Trophoblast cell (in vitro differentiated cells and primary cell): ENCODE measurements at regions not wholly inside any gene's neighbourhood (a gene's known extent, or its start where the extent isn't known, plus 50 kb on each side); places are given as distances from the start of the nearest gene placed in this dataset.

Experiments
- DNase-seq, 2 donors: peaks; one replicate each; pipeline ENCODE4 v3.0.0-alpha.2; 2016
- H2AFZ ChIP-seq: 2 replicates; pipeline ENCODE4 v1.6.1; 2013; ENCODE audit warnings: low read length, moderate library complexity, mild to moderate bottlenecking; ENCODE audit not compliant: insufficient read depth, poor library complexity
- H2AK5ac ChIP-seq: 2 replicates; pipeline ENCODE4 v1.6.1; 2013; ENCODE audit warnings: mild to moderate bottlenecking, low read length
- H2BK120ac ChIP-seq: 2 replicates; pipeline ENCODE4 v1.6.1; 2013; ENCODE audit warnings: low read length, mild to moderate bottlenecking, moderate library complexity; ENCODE audit not compliant: insufficient read depth, poor library complexity
- H2BK12ac ChIP-seq: 2 replicates; pipeline ENCODE4 v1.6.1; 2013; ENCODE audit warnings: mild to moderate bottlenecking, low read length, moderate library complexity
- H2BK5ac ChIP-seq: 2 replicates; pipeline ENCODE4 v1.6.1; 2013; ENCODE audit warnings: low read length, low read depth, moderate library complexity, mild to moderate bottlenecking; ENCODE audit not compliant: poor library complexity
- H3K14ac ChIP-seq: 2 replicates; pipeline ENCODE4 v1.6.1; 2013; ENCODE audit warnings: mild to moderate bottlenecking, low read length
- H3K18ac ChIP-seq: 2 replicates; pipeline ENCODE4 v1.6.1; 2013; ENCODE audit warnings: mild to moderate bottlenecking, low read length
- H3K23ac ChIP-seq: 2 replicates; pipeline ENCODE4 v1.6.1; 2013; ENCODE audit warnings: low read length
- H3K27ac ChIP-seq: 2 replicates; pipeline ENCODE4 v1.5.1; 2013; ENCODE audit warnings: low read depth, mild to moderate bottlenecking, inconsistent platforms, low read length, moderate library complexity
- H3K27me3 ChIP-seq: 2 replicates; pipeline ENCODE4 v1.6.1; 2013; ENCODE audit warnings: inconsistent platforms, mild to moderate bottlenecking, low read length, moderate library complexity; ENCODE audit not compliant: insufficient read depth
- H3K36me3 ChIP-seq, 2 experiments: 1 replicate in 1 of 2; 2 replicates in 1 of 2; pipeline ENCODE4 v1.6.1; 2013; ENCODE audit warnings: low read length in 2 of 2, mild to moderate bottlenecking in 2 of 2, moderate library complexity in 1 of 2; ENCODE audit not compliant: insufficient read depth in 2 of 2, control insufficient read depth in 1 of 2
- H3K4ac ChIP-seq: 2 replicates; pipeline ENCODE4 v1.6.1; 2013; ENCODE audit warnings: low read depth, mild to moderate bottlenecking, low read length, moderate library complexity
- H3K4me1 ChIP-seq, 2 experiments: 1 replicate in 1 of 2; 2 replicates in 1 of 2; pipeline ENCODE4 v1.6.1; 2013; ENCODE audit warnings: low read length in 2 of 2, mild to moderate bottlenecking in 2 of 2, moderate library complexity in 1 of 2; ENCODE audit not compliant: insufficient read depth in 2 of 2, control insufficient read depth in 1 of 2
- H3K4me2 ChIP-seq: 2 replicates; pipeline ENCODE4 v1.6.1; 2013; ENCODE audit warnings: inconsistent platforms, mild to moderate bottlenecking, low read length, moderate library complexity
- H3K4me3 ChIP-seq: 2 replicates; pipeline ENCODE4 v1.5.1; 2013; ENCODE audit warnings: mild to moderate bottlenecking, low read depth, low read length, inconsistent platforms
- H3K79me1 ChIP-seq: one replicate; pipeline ENCODE4 v1.6.1; 2013; ENCODE audit warnings: low read length
- H3K79me2 ChIP-seq: 2 replicates; pipeline ENCODE4 v1.6.1; 2013; ENCODE audit warnings: low read length, mild to moderate bottlenecking; ENCODE audit not compliant: control insufficient read depth, insufficient read depth, poor library complexity
- H3K9ac ChIP-seq: 2 replicates; pipeline ENCODE4 v1.6.1; 2013; ENCODE audit warnings: mild to moderate bottlenecking, low read length
- H3K9me3 ChIP-seq: 2 replicates; pipeline ENCODE4 v1.6.1; 2013; ENCODE audit warnings: low read depth, mild to moderate bottlenecking, control low read depth, inconsistent platforms, low read length; ENCODE audit not compliant: insufficient read depth
- H4K12ac ChIP-seq: 2 replicates; pipeline ENCODE4 v1.6.1; 2013; ENCODE audit warnings: low read depth, mild to moderate bottlenecking, low read length, moderate library complexity
- H4K8ac ChIP-seq: 2 replicates; pipeline ENCODE4 v1.6.1; 2013; ENCODE audit warnings: low read depth, mild to moderate bottlenecking, low read length, moderate library complexity
- H4K91ac ChIP-seq: one replicate; pipeline ENCODE4 v1.6.1; 2013; ENCODE audit warnings: low read depth, mild to moderate bottlenecking, low read length, moderate library complexity
- WGBS: extraction: QIAGEN DNeasy Blood & Tissue Kit; methylation state at CpG from one replicate; pipeline ENCODE4 v1.1.7; 2013; ENCODE audit warnings: missing lambda C conversion rate; ENCODE audit not compliant: insufficient read length, insufficient coverage; ENCODE audit errors: extremely low coverage; 5-methylcytosine and 5-hydroxymethylcytosine counted together

DNA sequence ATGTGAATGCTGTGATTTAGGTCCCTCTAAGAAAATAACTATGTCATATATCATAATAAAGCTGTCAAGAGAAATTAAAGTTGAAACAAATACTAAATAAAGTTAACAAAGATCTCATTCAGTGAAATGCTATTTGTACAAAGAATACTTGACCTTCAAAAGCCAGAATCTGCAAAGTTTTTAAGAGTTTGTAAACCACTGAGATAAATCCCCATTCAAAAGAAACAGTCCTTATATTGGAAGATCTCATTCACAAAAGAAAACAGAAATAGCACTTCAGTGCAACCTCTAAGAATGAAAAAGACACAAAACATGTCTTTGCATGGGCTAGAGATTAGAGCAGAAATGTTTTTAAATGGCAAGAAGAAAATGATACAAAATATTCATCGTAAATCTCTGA is 149.1 kb upstream of the USP38 start:
- Histone ChIP-seq H3K27ac (no peak overlapping the region), H4K12ac (no peak overlapping the region), H2AK5ac (no peak overlapping the region), H3K4me3 (no peak overlapping the region), H2BK12ac (no peak overlapping the region), H3K4me2 (no peak overlapping the region), H3K79me1 (no peaks in the 10 kb centered on the region), H2BK5ac (no peak overlapping the region), H3K9ac (no peak overlapping the region), H3K14ac (no peak overlapping the region), H3K4ac (no peak overlapping the region), H4K8ac (no peak overlapping the region), H2BK120ac (no peak overlapping the region), H2AFZ (no peak overlapping the region), H3K27me3 (no peaks in the 10 kb centered on the region), H3K18ac (no peak overlapping the region), H3K9me3 (no peaks in the 10 kb centered on the region), H3K36me3 (no peaks in the 10 kb centered on the region), H4K91ac (no peak overlapping the region), H3K23ac (no peak overlapping the region), H3K79me2 (no peaks in the 10 kb centered on the region), H3K4me1 (no peaks in the 10 kb centered on the region)
- no CpG with 5 or more reads among the region's 1 CpG for WGBS
- DNase-seq, result no peak

DNA sequence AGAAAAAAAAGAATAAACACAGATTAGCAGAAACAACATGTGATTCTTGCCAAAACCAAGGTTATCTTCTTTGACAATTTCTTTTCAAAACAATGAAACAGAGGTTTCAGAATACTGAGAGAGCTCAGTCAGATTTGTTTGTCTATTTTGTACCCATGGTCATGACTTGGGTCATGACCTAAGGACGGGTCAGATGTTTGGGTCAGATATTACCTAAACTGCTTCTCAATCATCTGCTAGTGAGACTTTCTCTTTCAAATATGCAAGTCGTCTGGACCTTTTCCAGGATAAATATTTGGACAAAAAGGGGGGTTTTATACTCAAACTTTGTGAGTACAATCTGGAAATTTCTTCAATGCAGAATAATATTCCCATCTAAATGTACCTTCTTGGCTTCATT is 148.3 kb upstream of the USP38 start:
- Histone ChIP-seq H3K9me3 (no peaks in the 10 kb centered on the region), H3K27ac (no peak overlapping the region), H3K79me2 (no peaks in the 10 kb centered on the region), H2AFZ (no peak overlapping the region), H2AK5ac (no peak overlapping the region), H2BK5ac (no peak overlapping the region), H3K4ac (no peak overlapping the region), H3K79me1 (no peaks in the 10 kb centered on the region), H3K4me3 (no peak overlapping the region), H4K12ac (no peak overlapping the region), H3K36me3 (no peaks in the 10 kb centered on the region), H3K9ac (no peak overlapping the region), H3K4me1 (no peaks in the 10 kb centered on the region), H3K14ac (no peak overlapping the region), H3K23ac (no peak overlapping the region), H4K8ac (no peak overlapping the region), H4K91ac (no peak overlapping the region), H2BK12ac (no peak overlapping the region), H3K18ac (no peak overlapping the region), H2BK120ac (no peak overlapping the region), H3K4me2 (no peak overlapping the region), H3K27me3 (no peaks in the 10 kb centered on the region)
- WGBS, result no CpG with 5 or more reads among the region's 2 CpGs
- DNase-seq, result no peak

DNA sequence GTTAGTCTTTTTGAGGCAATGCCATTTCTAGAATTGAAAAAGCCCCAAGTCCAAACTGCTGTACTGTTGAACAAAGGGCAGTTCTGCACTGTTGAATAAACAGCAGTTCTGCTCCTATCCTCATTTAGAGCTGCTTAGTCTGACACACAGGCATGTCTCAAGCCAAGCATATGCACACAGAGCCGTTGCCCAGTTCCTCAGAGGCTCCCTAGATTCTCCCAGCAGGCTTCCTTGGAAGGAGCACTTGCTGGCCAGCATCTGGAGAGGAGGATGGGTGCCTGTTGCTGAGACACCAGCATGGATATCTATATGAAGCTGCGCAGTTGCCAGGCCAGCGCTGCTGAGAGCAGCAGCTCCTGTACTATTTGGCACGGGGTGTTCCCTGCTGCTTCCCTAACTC is 138.3 kb upstream of the USP38 start:
- DNase-seq, result no peak
- no peak overlapping the region for H4K91ac ChIP-seq
- no peak overlapping the region for H3K27ac ChIP-seq
- no peaks in the 10 kb centered on the region for H3K36me3 ChIP-seq
- H3K18ac ChIP-seq, result no peak overlapping the region
- H4K8ac ChIP-seq, result no peak overlapping the region
- H2BK12ac ChIP-seq, result no peak overlapping the region
- no peak overlapping the region for H2BK5ac ChIP-seq
- no peaks in the 10 kb centered on the region for H3K9me3 ChIP-seq
- H4K12ac ChIP-seq, result no peak overlapping the region
- no peaks in the 10 kb centered on the region for H3K4me1 ChIP-seq
- no peak overlapping the region for H2BK120ac ChIP-seq
- H2AK5ac ChIP-seq, result no peak overlapping the region
- WGBS, result no CpG with 5 or more reads among the region's 4 CpGs
- H3K9ac ChIP-seq, result no peak overlapping the region
- H3K4ac ChIP-seq, result no peak overlapping the region
- H3K23ac ChIP-seq, result no peak overlapping the region
- no peak overlapping the region for H3K4me3 ChIP-seq
- H3K14ac ChIP-seq, result no peak overlapping the region
- H2AFZ ChIP-seq, result no peak overlapping the region
- H3K27me3 ChIP-seq, result no peaks in the 10 kb centered on the region
- H3K4me2 ChIP-seq, result no peak overlapping the region
- H3K79me2 ChIP-seq, result no peaks in the 10 kb centered on the region
- no peaks in the 10 kb centered on the region for H3K79me1 ChIP-seq

DNA sequence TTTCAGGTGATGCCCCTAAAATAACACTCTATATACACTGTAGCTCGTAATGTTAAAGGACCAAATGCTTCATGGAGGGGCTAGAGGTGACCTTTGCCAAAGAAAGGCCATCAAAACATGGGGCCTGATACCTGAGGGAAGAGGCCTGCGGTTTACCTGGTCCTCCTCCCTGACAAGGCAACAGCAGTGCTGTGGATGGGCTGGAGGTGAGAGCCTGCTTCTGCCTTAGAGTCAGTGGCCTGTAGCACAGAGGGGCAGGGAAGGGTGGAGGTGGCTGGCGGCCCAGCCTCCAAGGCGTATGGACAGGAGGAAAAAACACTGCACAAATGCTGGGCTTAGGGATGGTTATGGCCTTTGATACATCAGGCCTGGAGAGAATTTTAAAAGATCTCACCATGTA is 137.8 kb upstream of the USP38 start:
- Histone ChIP-seq H2AFZ (no peak overlapping the region), H3K79me1 (no peaks in the 10 kb centered on the region), H3K23ac (no peak overlapping the region), H2AK5ac (no peak overlapping the region), H4K8ac (no peak overlapping the region), H3K36me3 (no peaks in the 10 kb centered on the region), H4K12ac (no peak overlapping the region), H4K91ac (no peak overlapping the region), H3K14ac (no peak overlapping the region), H3K9ac (no peak overlapping the region), H3K4me1 (no peaks in the 10 kb centered on the region), H3K9me3 (no peaks in the 10 kb centered on the region), H3K4me3 (no peak overlapping the region), H2BK12ac (no peak overlapping the region), H3K79me2 (no peaks in the 10 kb centered on the region), H3K27ac (no peak overlapping the region), H2BK5ac (no peak overlapping the region), H3K18ac (no peak overlapping the region), H3K4me2 (no peak overlapping the region), H3K4ac (no peak overlapping the region), H2BK120ac (no peak overlapping the region), H3K27me3 (no peaks in the 10 kb centered on the region)
- WGBS, result no CpG with 5 or more reads among the region's 4 CpGs
- DNase-seq, result no peak
